Right lobe of liver (tissue), 4 donors: ENCODE measurements at regions not wholly inside any gene's neighbourhood (a gene's known extent, or its start where the extent isn't known, plus 50 kb on each side); places are given as distances from the start of the nearest gene placed in this dataset.

Experiments
- POLR2A ChIP-seq: fragments of 450-650 bp; IDR thresholded peaks from one replicate; pipeline ENCODE4 v1.6.1; 2017; ENCODE audit warnings: antibody characterized with exemption, mild to moderate bottlenecking
- TF ChIP-seq, protein P1 (sequence below), 4 donors: fragments of 200-600 bp in 3 of 4; fragments of 450-650 bp in 1 of 4; IDR thresholded peaks; one replicate each; pipeline versions ENCODE4 v1.5.1 to v1.8.0; 2016 to 2022; ENCODE audit warnings: antibody characterized with exemption in 4 of 4, mild to moderate bottlenecking in 2 of 4
- donor health status: DM: no; HTN: no; CAD: no.
- donor health status: DM: no; HTN: no; CAD: no.
- donor health status: DM: no; HTN: yes; CAD: no.

DNA sequence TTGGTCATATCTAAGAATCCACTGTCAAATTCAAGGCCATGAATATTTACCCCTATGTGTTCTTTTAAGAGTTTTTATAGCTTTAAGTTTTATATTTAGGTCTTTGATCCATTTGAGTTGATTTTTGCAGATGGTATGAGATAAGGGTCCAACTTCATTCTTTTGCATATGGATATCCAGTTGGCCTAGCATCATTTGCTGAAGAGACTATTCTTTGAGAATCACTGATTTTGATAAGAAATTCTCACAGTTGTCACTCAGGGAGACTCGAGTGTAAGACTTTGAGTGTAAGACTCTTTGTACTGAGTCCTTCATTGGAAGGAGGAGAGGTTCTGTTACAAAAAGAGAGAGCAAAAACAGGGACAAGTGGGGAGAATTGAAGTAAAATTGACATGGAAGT is 74.8 kb downstream of the CBLL2 start:
- TF ChIP-seq, protein P1, sequence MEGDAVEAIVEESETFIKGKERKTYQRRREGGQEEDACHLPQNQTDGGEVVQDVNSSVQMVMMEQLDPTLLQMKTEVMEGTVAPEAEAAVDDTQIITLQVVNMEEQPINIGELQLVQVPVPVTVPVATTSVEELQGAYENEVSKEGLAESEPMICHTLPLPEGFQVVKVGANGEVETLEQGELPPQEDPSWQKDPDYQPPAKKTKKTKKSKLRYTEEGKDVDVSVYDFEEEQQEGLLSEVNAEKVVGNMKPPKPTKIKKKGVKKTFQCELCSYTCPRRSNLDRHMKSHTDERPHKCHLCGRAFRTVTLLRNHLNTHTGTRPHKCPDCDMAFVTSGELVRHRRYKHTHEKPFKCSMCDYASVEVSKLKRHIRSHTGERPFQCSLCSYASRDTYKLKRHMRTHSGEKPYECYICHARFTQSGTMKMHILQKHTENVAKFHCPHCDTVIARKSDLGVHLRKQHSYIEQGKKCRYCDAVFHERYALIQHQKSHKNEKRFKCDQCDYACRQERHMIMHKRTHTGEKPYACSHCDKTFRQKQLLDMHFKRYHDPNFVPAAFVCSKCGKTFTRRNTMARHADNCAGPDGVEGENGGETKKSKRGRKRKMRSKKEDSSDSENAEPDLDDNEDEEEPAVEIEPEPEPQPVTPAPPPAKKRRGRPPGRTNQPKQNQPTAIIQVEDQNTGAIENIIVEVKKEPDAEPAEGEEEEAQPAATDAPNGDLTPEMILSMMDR (IDR thresholded peaks at IDR 0.05): no peak
- TF ChIP-seq POLR2A: no peak
